Gastroesophageal sphincter (tissue), 4 donors: ENCODE measurements at regions not wholly inside any gene's neighbourhood (a gene's known extent, or its start where the extent isn't known, plus 50 kb on each side); places are given as distances from the start of the nearest gene placed in this dataset.

Experiments
- ATAC-seq: fragments of 150-250 bp; one replicate; pipeline ENCODE4 v1.9.1; 2016; ENCODE audit warnings: mild to moderate bottlenecking, moderate library complexity
- H3K27ac ChIP-seq, 4 donors: fragments of 200-600 bp; sonication (generic) in 3 of 4; 1 replicate in 3 of 4; 2 replicates in 1 of 4; pipeline ENCODE4 v1.5.1; 2016 to 2019
- H3K27me3 ChIP-seq: fragments of 200-600 bp; sonication (generic); one replicate; pipeline ENCODE4 v1.5.1; 2019
- H3K36me3 ChIP-seq, 2 donors: fragments of 200-600 bp; sonication (generic); one replicate each; pipeline ENCODE4 v1.5.1; 2019; ENCODE audit warnings: control low read depth in 1 of 2
- H3K4me1 ChIP-seq, 3 donors: fragments of 200-600 bp; sonication (generic); 1 replicate in 2 of 3; 2 replicates in 1 of 3; pipeline ENCODE4 v1.5.1; 2016 to 2019; ENCODE audit warnings: control low read depth in 2 of 3
- H3K4me3 ChIP-seq, 2 donors: fragments of 200-600 bp; sonication (generic); one replicate each; pipeline ENCODE4 v1.5.1; 2019; ENCODE audit warnings: mild to moderate bottlenecking in 1 of 2, moderate library complexity in 1 of 2
- H3K9me3 ChIP-seq, 3 donors: fragments of 200-600 bp; sonication (generic); one replicate each; pipeline ENCODE4 v1.5.1; 2017 to 2019; ENCODE audit warnings: control low read depth in 2 of 3
- EP300 ChIP-seq: sonication (generic); formaldehyde crosslinking; IDR thresholded peaks from one replicate; pipeline ENCODE4 v1.6.1; 2017; ENCODE audit warnings: antibody characterized with exemption, mild to moderate bottlenecking
- POLR2A ChIP-seq, 2 donors: fragments of 450-650 bp; IDR thresholded peaks; one replicate each; pipeline ENCODE4 v1.6.1; 2017; ENCODE audit warnings: antibody characterized with exemption in 2 of 2, mild to moderate bottlenecking in 2 of 2, moderate library complexity in 1 of 2
- POLR2AphosphoS5 ChIP-seq: sonication (generic); formaldehyde crosslinking; IDR thresholded peaks from one replicate; pipeline ENCODE4 v1.6.1; 2017; ENCODE audit warnings: antibody characterized with exemption
- WGBS, 2 donors: methylation state at CpG; one replicate each; pipeline ENCODE4 v1.1.5; 2018; ENCODE audit warnings: low coverage in 1 of 2; 5-methylcytosine and 5-hydroxymethylcytosine counted together
- TF ChIP-seq, protein P1 (sequence below), 4 experiments: fragments of 200-600 bp in 2 of 4; fragments of 450-650 bp in 2 of 4; sonication (generic) in 1 of 4; IDR thresholded peaks; one replicate each; pipeline ENCODE4 v1.5.1; 2017 to 2019; ENCODE audit warnings: antibody characterized with exemption in 4 of 4, mild to moderate bottlenecking in 2 of 4, moderate library complexity in 2 of 4

DNA sequence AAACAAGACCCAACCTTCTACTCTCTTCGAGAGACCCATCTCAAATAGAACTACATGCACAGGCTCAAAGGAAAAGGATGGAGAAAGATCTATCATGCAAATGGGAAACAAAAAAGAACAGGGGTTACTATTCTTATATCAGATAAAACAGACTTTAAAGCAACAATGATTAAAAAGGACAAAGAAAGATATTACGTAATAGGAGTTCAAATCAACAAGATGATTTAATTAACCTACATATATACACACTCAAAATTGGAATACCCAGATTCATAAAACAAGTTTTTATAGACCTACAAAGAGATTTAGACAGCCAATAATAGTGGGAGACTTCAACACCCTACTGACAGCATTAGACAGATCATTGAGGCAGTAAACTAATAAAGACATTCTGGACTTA, 536.6 kb upstream of the RAG2 start:
- no peak for TF ChIP-seq POLR2AphosphoS5
- no peak for TF ChIP-seq EP300
- TF ChIP-seq POLR2A (IDR thresholded peaks at IDR 0.05), result no peak
- TF ChIP-seq, protein P1, sequence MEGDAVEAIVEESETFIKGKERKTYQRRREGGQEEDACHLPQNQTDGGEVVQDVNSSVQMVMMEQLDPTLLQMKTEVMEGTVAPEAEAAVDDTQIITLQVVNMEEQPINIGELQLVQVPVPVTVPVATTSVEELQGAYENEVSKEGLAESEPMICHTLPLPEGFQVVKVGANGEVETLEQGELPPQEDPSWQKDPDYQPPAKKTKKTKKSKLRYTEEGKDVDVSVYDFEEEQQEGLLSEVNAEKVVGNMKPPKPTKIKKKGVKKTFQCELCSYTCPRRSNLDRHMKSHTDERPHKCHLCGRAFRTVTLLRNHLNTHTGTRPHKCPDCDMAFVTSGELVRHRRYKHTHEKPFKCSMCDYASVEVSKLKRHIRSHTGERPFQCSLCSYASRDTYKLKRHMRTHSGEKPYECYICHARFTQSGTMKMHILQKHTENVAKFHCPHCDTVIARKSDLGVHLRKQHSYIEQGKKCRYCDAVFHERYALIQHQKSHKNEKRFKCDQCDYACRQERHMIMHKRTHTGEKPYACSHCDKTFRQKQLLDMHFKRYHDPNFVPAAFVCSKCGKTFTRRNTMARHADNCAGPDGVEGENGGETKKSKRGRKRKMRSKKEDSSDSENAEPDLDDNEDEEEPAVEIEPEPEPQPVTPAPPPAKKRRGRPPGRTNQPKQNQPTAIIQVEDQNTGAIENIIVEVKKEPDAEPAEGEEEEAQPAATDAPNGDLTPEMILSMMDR (IDR thresholded peaks at IDR 0.05), result no peak
- no peaks in the 10 kb centered on the region for H3K4me1 ChIP-seq
- H3K4me3 ChIP-seq, result no peak overlapping the region
- no peaks in the 10 kb centered on the region for H3K36me3 ChIP-seq
- H3K27ac ChIP-seq, result no peak overlapping the region
- ATAC-seq, result no peak
- H3K9me3 ChIP-seq, result peaks cover 0 to 12% (median 0%) of the 10 kb centered on the region in 3 donors
- 67 to 85% methylated on average over 2 of the region's 2 CpGs for WGBS, 2 donors
- no peaks in the 10 kb centered on the region for H3K27me3 ChIP-seq

DNA sequence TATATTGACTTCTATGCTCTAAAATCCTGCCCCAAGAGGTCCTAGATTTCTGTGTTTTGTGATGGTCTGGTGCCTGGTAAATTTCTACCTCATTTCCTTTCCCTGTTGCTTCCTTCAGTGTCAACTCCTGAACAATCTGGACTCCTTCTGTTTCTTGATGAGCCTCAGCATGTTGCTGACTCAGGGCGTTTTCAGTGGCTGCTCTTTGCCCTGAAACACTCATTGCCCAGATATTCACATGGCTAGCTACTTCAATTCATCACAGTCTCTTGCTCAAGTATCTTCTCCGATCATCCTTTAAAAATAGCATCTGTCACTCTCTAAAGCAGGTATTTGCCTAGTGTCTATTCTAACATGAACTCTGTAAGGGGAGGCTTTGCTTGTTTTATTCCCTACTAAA, 526.3 kb upstream of the RAG2 start:
- WGBS, 2 donors, result 66 to 75% methylated on average over 2 of the region's 2 CpGs
- Histone ChIP-seq H3K4me3 (no peak overlapping the region), H3K9me3 (no peaks in the 10 kb centered on the region), H3K36me3 (no peaks in the 10 kb centered on the region), H3K4me1 (no peaks in the 10 kb centered on the region), H3K27me3 (no peaks in the 10 kb centered on the region), H3K27ac (no peak overlapping the region)
- TF ChIP-seq POLR2AphosphoS5 (no peak), POLR2A (IDR thresholded peaks at IDR 0.05) (no peak), EP300 (no peak)
- TF ChIP-seq, protein P1 (IDR thresholded peaks at IDR 0.05), result no peak
- no peak for ATAC-seq

DNA sequence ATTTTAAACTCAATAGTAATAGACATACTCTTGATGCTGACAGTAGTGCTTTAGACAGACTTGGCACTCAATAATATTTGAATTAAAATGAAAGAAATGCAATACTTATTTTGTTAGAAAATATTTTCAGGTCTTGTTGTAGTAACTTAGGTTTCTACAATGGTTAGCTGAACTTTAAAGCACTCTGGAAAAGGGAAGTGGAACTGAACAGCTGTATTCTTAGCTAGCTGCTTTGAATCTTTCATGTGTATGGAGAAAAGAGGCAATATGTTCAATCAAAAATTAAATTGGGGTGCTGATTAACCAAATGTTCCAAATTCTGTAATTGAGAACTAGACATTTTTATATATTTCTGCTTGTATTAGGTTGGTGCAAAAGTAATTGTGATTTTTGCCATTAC, 517.9 kb upstream of the RAG2 start:
- Histone ChIP-seq H3K27me3 (no peaks in the 10 kb centered on the region), H3K27ac (no peak overlapping the region), H3K4me3 (no peak overlapping the region), H3K4me1 (no peaks in the 10 kb centered on the region), H3K36me3 (no peaks in the 10 kb centered on the region), H3K9me3 (no peaks in the 10 kb centered on the region)
- ATAC-seq, result no peak
- no peak for TF ChIP-seq POLR2A (IDR thresholded peaks at IDR 0.05)
- TF ChIP-seq POLR2AphosphoS5, result no peak
- TF ChIP-seq, protein P1 (IDR thresholded peaks at IDR 0.05), result no peak
- no peak for TF ChIP-seq EP300

DNA sequence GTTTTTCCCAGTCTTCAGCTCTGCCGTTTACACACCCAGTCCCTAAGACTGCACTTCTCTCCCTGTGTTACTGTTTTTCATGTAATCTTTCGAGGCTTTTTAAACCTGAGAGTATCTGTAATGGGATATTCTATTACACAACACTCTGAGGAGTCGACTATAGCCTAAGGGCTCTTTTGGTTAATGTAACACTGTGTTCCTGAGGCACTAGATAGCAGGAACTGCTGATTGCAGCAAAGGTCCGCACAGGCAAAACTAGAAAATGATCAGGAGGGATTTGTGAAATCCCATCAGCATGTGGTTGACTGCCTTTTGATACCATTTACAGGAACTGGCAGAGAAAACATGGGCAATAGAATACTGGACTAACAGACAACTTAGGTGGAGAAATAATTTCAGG, 512.3 kb upstream of the RAG2 start:
- H3K36me3 ChIP-seq, result no peaks in the 10 kb centered on the region
- 62 to 78% methylated on average over 3 to 4 of the region's 4 CpGs for WGBS, 2 donors
- no peak overlapping the region for H3K4me3 ChIP-seq
- no peaks in the 10 kb centered on the region for H3K27me3 ChIP-seq
- no peak overlapping the region for H3K27ac ChIP-seq
- H3K4me1 ChIP-seq, result no peaks in the 10 kb centered on the region
- ATAC-seq, result no peak
- TF ChIP-seq POLR2A (IDR thresholded peaks at IDR 0.05) (no peak), POLR2AphosphoS5 (no peak)
- H3K9me3 ChIP-seq, result no peaks in the 10 kb centered on the region

DNA sequence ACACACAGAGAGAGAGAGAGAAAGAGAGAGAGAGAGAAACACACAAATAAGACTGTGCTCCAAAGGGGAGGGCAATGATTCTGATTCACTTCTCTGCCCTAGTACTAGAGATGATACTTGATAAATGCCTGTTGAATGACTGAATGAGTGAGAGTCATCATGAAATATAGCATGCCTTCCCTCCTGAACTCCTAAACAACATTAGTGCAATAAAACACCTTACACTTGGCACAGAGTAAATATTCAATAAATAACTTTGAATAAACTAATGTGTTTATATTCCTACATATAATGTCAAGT, 511.2 kb upstream of the RAG2 start:
- no peaks in the 10 kb centered on the region for H3K36me3 ChIP-seq
- TF ChIP-seq EP300 (no peak), POLR2AphosphoS5 (no peak), POLR2A (IDR thresholded peaks at IDR 0.05) (no peak)
- TF ChIP-seq, protein P1 (IDR thresholded peaks at IDR 0.05), result no peak
- no peak for ATAC-seq

More for the DNA sequence above, 511.2 kb upstream of the RAG2 start:
- Histone ChIP-seq H3K27me3 (no peaks in the 10 kb centered on the region), H3K9me3 (no peaks in the 10 kb centered on the region), H3K27ac (no peak overlapping the region), H3K4me1 (no peaks in the 10 kb centered on the region), H3K4me3 (no peak overlapping the region)
